C4-2B (cell line): ENCODE measurements at regions not wholly inside any gene's neighbourhood (a gene's known extent, or its start where the extent isn't known, plus 50 kb on each side); places are given as distances from the start of the nearest gene placed in this dataset.
"Not testable (repeated sequence)": the region's sequence is repeated elsewhere in the genome, so short reads cannot be mapped to it uniquely, and the experiment has no call there.

Experiments used
- ZFX ChIP-seq: fragments of 450-650 bp; IDR thresholded peaks from 2 replicates; pipeline ENCODE4 v1.6.1; 2017
- TF ChIP-seq, protein P1 (sequence below): fragments of 450-650 bp; conservative IDR thresholded peaks from 2 replicates; pipeline ENCODE4 v1.5.1; 2017; ENCODE audit warnings: mild to moderate bottlenecking

DNA sequence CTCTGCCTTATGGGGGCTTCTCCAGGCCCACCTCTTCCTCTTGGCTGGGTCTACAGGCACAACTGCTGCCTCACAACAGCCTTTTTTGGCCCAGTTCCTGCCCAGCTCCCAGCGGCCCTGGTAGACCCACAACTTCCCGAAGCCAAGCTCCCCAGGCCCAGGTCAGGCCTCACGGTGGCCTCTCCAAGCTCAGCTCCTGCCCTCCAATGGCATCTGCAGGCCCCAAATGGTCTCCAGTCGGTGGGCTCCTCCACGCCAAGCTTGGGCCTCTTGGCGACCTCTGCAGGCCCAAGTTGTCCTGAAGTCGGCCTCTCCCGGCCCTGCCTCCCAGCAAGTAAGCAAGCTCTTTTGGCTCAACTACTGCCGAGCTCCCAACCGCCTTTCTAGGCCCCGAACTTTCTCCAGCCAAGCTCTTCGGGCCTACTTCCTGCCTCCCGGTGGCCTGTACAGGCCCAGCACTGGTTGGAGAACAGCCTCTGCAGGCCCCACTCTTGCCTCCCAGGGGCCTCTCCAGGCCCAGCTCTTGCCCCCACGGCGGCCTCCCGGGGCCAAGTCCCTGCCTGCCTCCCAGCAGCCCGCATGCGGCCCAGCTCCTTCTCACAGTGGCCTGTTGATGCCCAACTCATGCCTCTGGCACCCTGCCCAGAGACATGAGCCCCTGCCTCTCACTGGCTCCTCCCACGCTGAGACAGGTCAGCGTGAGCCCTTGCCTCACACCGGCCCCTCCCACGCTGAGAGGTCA lies 354.6 kb downstream of the ZNF37A start:
- TF ChIP-seq, protein P1, sequence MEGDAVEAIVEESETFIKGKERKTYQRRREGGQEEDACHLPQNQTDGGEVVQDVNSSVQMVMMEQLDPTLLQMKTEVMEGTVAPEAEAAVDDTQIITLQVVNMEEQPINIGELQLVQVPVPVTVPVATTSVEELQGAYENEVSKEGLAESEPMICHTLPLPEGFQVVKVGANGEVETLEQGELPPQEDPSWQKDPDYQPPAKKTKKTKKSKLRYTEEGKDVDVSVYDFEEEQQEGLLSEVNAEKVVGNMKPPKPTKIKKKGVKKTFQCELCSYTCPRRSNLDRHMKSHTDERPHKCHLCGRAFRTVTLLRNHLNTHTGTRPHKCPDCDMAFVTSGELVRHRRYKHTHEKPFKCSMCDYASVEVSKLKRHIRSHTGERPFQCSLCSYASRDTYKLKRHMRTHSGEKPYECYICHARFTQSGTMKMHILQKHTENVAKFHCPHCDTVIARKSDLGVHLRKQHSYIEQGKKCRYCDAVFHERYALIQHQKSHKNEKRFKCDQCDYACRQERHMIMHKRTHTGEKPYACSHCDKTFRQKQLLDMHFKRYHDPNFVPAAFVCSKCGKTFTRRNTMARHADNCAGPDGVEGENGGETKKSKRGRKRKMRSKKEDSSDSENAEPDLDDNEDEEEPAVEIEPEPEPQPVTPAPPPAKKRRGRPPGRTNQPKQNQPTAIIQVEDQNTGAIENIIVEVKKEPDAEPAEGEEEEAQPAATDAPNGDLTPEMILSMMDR: not testable (repeated sequence)
- not testable (repeated sequence) for TF ChIP-seq ZFX
